ENCODE measurements at regions not wholly inside any gene's neighbourhood (a gene's known extent, or its start where the extent isn't known, plus 50 kb on each side); places are given as distances from the start of the nearest gene placed in this dataset.

DNA sequence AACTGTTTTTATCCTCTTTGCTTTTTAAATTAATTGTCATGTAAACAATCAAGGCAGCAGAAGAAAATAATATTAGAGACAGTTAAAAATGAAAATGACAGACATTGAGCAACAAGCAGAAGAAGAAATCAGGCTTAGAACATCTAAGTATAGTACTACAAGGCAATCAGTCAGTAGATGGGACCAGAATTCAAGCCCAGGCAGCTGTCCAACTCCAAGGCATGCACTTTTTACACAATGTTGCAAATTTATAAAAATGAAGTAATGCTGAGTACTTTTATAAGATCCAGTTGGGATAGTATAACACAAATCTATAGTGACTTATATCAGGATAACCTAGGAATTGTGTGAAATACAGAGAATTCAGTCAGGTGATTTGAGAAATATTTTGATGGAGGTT is 2815.8 kb downstream of the PCDH9 start:
- no peak for DNase-seq (ENCODE audit: low spot score)
- TF ChIP-seq, protein P1, sequence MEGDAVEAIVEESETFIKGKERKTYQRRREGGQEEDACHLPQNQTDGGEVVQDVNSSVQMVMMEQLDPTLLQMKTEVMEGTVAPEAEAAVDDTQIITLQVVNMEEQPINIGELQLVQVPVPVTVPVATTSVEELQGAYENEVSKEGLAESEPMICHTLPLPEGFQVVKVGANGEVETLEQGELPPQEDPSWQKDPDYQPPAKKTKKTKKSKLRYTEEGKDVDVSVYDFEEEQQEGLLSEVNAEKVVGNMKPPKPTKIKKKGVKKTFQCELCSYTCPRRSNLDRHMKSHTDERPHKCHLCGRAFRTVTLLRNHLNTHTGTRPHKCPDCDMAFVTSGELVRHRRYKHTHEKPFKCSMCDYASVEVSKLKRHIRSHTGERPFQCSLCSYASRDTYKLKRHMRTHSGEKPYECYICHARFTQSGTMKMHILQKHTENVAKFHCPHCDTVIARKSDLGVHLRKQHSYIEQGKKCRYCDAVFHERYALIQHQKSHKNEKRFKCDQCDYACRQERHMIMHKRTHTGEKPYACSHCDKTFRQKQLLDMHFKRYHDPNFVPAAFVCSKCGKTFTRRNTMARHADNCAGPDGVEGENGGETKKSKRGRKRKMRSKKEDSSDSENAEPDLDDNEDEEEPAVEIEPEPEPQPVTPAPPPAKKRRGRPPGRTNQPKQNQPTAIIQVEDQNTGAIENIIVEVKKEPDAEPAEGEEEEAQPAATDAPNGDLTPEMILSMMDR (IDR thresholded peaks at IDR 0.05): no peak
- no peak for ATAC-seq (ENCODE audit: low FRiP score)

DNA sequence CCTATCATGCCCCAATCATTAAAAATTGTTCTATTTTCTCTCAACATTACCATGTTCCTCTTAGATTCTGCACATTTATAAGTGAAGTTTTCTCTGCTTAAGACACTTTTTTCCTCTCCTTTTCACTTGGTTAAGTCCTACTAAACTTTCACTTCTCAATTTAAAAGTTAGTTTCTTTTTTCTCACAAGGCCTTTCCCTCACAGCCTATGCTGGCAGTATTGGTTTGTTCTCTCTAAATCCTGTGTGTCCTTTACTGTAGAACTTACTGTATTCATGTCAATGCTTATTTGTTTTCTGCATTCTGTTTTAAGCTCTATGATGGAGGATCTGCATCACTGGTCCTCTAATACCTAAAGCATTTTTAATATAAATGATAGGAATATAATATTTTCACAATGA is 2816.6 kb downstream of the PCDH9 start:
- ATAC-seq (ENCODE audit: low FRiP score): no peak
- no peak for DNase-seq (ENCODE audit: low spot score)
- TF ChIP-seq, protein P1 (IDR thresholded peaks at IDR 0.05): no peak

DNA sequence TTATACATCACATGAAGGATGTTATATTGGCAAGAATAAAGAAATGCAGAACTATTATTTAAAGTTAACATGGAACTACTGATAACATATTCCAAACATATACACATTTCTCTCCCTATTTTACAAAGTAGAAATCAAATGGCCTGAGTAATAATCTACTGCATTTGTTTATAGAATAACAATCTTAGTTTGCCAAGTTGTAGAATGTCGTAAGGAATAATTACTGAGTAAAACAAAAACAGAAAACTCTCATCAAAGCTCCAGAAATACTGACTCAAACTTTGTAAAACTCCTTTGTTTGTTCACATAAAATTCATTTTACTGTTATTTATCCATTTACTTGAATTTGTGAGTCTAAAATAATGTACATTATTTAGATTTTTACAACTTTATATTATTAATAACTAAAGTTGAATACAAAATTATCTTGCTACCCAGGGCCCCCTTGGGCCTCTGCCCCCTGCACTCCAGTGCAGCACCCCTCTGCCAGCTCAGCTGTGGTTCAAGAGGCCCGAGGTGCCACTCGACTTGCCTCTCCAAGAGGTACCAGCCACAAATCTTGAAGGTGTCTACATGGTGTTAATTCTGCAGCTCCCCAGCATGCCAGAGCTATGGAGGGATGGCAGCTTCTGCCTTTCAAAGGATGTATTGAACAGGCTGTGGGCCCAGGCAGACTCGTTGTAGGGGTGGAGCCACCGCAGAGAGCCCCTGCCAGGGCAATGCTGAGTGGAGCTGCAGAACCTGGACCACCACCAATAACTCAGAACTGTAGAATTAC is 2819.7 kb downstream of the PCDH9 start:
- no peak for DNase-seq (ENCODE audit: low spot score)

DNA sequence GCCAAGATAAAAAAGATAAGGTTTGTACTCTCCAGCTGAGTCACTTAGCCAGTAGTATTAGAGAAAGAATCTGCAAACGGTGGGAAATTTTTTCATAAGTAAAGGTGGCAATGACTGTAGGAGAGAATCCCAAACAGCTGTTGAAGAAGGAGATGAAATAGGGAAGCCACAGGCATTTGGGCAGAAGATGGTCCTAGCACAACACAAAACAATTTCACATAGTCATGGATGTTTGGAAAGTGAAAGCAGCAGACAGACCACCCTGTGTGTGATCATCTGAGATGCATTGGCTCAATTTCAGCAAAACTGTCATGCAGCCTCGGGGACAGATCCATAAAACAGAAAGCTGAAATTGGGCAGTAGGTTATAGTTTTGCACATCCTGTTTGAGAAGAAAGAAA is 2832.4 kb downstream of the PCDH9 start:
- TF ChIP-seq, protein P1 (IDR thresholded peaks at IDR 0.05): no peak
- ATAC-seq (ENCODE audit: low FRiP score) (no peak), DNase-seq (ENCODE audit: low spot score) (no peak)

More for the DNA sequence above, 2819.7 kb downstream of the PCDH9 start:
- TF ChIP-seq, protein P1 (IDR thresholded peaks at IDR 0.05): no peak
- no peak for ATAC-seq (ENCODE audit: low FRiP score)

DNA sequence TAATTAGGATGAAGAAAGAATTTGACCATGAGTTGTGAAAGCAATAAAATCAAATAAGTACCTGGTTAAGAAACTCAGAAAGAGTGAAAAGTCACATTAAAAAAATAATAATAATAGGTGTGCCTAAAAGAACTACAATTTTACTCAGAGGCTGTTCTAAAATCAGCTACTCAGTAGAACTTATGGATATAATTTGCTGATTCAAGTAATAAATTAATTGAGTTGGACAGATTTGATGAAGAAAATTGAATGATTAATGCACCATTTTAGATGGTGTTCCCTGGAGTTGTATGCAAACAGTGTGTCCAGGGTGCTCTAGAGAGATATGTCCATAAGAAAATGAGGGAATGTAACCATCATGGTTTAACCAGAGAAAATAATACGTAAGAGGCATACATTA is 2852.5 kb downstream of the PCDH9 start:
- ATAC-seq (ENCODE audit: low FRiP score) (no peak), DNase-seq (ENCODE audit: low spot score) (no peak)
- TF ChIP-seq, protein P1 (IDR thresholded peaks at IDR 0.05): no peak

DNA sequence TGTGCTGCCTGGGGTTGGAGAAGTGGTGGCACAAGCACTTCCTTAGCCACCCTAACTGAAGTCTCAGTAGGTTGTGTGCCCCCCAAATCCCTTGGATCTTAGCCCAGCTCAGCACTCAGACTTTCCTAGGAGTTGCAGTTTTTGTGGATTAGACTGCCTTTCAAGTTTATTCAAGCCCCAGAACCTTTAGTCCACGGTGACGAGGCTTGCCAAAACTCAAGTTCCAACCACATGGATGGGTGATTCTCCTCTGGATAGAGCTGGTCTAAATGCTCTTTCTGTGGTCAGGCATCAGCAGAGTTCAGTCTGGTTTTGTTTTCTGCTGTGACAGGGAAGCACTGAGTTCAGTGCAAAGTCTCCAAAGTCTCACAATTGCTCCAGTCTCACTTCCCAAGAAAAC is 2858.7 kb downstream of the PCDH9 start:
- no peak for ATAC-seq (ENCODE audit: low FRiP score)
- TF ChIP-seq, protein P1 (IDR thresholded peaks at IDR 0.05): no peak
- DNase-seq (ENCODE audit: low spot score): no peak

DNA sequence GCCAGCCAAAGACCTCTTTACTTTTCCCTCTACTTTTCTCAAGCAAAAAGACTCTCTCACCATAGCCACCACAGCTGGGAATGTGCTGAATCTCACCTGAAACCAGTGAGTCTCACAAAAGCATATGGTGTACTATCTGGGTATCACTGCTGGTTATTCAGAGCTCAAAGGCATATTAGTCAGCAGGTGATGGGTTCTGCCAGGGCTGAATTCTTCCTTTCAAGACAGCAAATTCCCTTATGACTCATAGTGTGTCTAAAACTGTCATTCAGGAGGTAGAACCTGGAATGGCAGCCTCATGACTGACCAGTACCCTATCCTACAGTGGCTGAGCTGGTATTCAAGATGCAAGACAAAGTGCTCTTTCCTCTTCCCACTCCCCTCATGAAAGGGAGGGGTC is 2859.1 kb downstream of the PCDH9 start:
- ATAC-seq (ENCODE audit: low FRiP score): no peak
- TF ChIP-seq, protein P1 (IDR thresholded peaks at IDR 0.05): no peak
- no peak for DNase-seq (ENCODE audit: low spot score)

Data from omental fat pad (tissue), 3 donors.